Fibroblast of lung (primary cell): ENCODE measurements at regions not wholly inside any gene's neighbourhood (a gene's known extent, or its start where the extent isn't known, plus 50 kb on each side); places are given as distances from the start of the nearest gene placed in this dataset.

ENCODE experiments used
- DNase-seq, 2 donors: peaks; one replicate each; pipeline versions ENCODE4 v3.0.0 to v3.0.0-alpha.2; 2010; ENCODE audit warnings: low read depth in 2 of 2
- H2AFZ ChIP-seq: 2 replicates; pipeline ENCODE4 v1.5.1; 2012; ENCODE audit warnings: low read length, control low read depth, inconsistent platforms
- H3K27ac ChIP-seq: 2 replicates; pipeline ENCODE4 v1.5.1; 2011; ENCODE audit warnings: low read length, control low read depth; ENCODE audit not compliant: insufficient read depth
- H3K27me3 ChIP-seq: 2 replicates; pipeline ENCODE4 v1.5.1; 2011; ENCODE audit warnings: mild to moderate bottlenecking, low read length; ENCODE audit not compliant: control insufficient read depth, insufficient read depth
- H3K36me3 ChIP-seq: 2 replicates; pipeline ENCODE4 v1.5.1; 2011; ENCODE audit warnings: low read length; ENCODE audit not compliant: control insufficient read depth, insufficient read depth
- H3K4me1 ChIP-seq: 2 replicates; pipeline ENCODE4 v1.5.1; 2011; ENCODE audit warnings: low read length; ENCODE audit not compliant: control insufficient read depth, insufficient read depth; ENCODE audit errors: extremely low read depth
- H3K4me2 ChIP-seq: 2 replicates; pipeline ENCODE4 v1.5.1; 2011; ENCODE audit warnings: low read length, control low read depth; ENCODE audit not compliant: insufficient read depth; ENCODE audit errors: extremely low read depth
- H3K4me3 ChIP-seq, 4 experiments: fragments of 200-600 bp in 1 of 4; sonication (generic) in 1 of 4; replicated peaks in 1 of 4; 2 replicates each; pipeline ENCODE4 v1.5.1; 2011 to 2016; ENCODE audit warnings: low read length in 4 of 4, low read depth in 3 of 4, mild to moderate bottlenecking in 3 of 4, control low read depth in 2 of 4, inconsistent platforms in 1 of 4, mixed read lengths in 1 of 4; ENCODE audit not compliant: insufficient read depth in 1 of 4; ENCODE audit errors: control extremely low read depth in 1 of 4
- H3K79me2 ChIP-seq: 2 replicates; pipeline ENCODE4 v1.5.1; 2012; ENCODE audit warnings: mild to moderate bottlenecking, low read length, inconsistent platforms; ENCODE audit not compliant: control insufficient read depth, insufficient read depth
- H3K9ac ChIP-seq: 2 replicates; pipeline ENCODE4 v1.5.1; 2011; ENCODE audit warnings: mild to moderate bottlenecking, low read length, control low read depth; ENCODE audit not compliant: insufficient read depth
- H3K9me3 ChIP-seq: 2 replicates; pipeline ENCODE4 v1.5.1; 2012; ENCODE audit warnings: low read depth, low read length; ENCODE audit not compliant: control insufficient read depth, insufficient read depth
- H4K20me1 ChIP-seq: 2 replicates; pipeline ENCODE4 v1.5.1; 2011; ENCODE audit warnings: low read length; ENCODE audit not compliant: control insufficient read depth, insufficient read depth; ENCODE audit errors: extremely low read depth
- EZH2 ChIP-seq: IDR thresholded peaks from 2 replicates; pipeline ENCODE4 v1.5.1; 2012; ENCODE audit warnings: low read length, control low read depth, mild to moderate bottlenecking; ENCODE audit errors: missing control alignments
- TF ChIP-seq, protein P1 (sequence below), 2 donors: IDR thresholded peaks in 1 of 2; conservative IDR thresholded peaks in 1 of 2; 1 replicate in 1 of 2; 2 replicates in 1 of 2; pipeline ENCODE4 v1.5.1; 2011 to 2012; ENCODE audit warnings: low read length in 2 of 2, control low read depth in 1 of 2, inconsistent platforms in 1 of 2, low read depth in 1 of 2, mild to moderate bottlenecking in 1 of 2

- Histone ChIP-seq H3K4me1 (no peaks in the 10 kb centered on the region), H3K27ac (no peak overlapping the region), H3K4me2 (no peak overlapping the region), H3K79me2 (no peaks in the 10 kb centered on the region), H3K9me3 (no peaks in the 10 kb centered on the region), H3K4me3 (no peak overlapping the region), H3K9ac (no peak overlapping the region), H3K36me3 (no peaks in the 10 kb centered on the region), H2AFZ (no peak overlapping the region), H4K20me1 (no peaks in the 10 kb centered on the region), H3K27me3 (no peaks in the 10 kb centered on the region)
- DNase-seq = peak; percentile 58 to 67
- TF ChIP-seq, protein P1, sequence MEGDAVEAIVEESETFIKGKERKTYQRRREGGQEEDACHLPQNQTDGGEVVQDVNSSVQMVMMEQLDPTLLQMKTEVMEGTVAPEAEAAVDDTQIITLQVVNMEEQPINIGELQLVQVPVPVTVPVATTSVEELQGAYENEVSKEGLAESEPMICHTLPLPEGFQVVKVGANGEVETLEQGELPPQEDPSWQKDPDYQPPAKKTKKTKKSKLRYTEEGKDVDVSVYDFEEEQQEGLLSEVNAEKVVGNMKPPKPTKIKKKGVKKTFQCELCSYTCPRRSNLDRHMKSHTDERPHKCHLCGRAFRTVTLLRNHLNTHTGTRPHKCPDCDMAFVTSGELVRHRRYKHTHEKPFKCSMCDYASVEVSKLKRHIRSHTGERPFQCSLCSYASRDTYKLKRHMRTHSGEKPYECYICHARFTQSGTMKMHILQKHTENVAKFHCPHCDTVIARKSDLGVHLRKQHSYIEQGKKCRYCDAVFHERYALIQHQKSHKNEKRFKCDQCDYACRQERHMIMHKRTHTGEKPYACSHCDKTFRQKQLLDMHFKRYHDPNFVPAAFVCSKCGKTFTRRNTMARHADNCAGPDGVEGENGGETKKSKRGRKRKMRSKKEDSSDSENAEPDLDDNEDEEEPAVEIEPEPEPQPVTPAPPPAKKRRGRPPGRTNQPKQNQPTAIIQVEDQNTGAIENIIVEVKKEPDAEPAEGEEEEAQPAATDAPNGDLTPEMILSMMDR (conservative IDR thresholded peaks at IDR 0.05 in 1 of 2, IDR thresholded peaks at IDR 0.05 in 1 of 2; ENCODE audit: low read depth in 1 of 2, low read length in 2 of 2) = peak; percentile 66 to 80
- no peak for TF ChIP-seq EZH2
These were observed 167.9 kb upstream of the ACTBL2 start for GRCh38 chr5:57650360-57651069.

- H3K27me3 ChIP-seq = peaks cover 2% of the 10 kb centered on the region
- TF ChIP-seq EZH2 = no peak
- TF ChIP-seq, protein P1 (conservative IDR thresholded peaks at IDR 0.05 in 1 of 2, IDR thresholded peaks at IDR 0.05 in 1 of 2; ENCODE audit: low read depth in 1 of 2, low read length in 2 of 2) = no peak
- no peak overlapping the region for H3K9ac ChIP-seq
- no peak overlapping the region for H3K27ac ChIP-seq
- no peak overlapping the region for H2AFZ ChIP-seq
- no peak for DNase-seq
- H3K4me3 ChIP-seq = no peak overlapping the region
- no peaks in the 10 kb centered on the region for H3K36me3 ChIP-seq
- H3K79me2 ChIP-seq = no peaks in the 10 kb centered on the region
- no peaks in the 10 kb centered on the region for H4K20me1 ChIP-seq
- no peaks in the 10 kb centered on the region for H3K9me3 ChIP-seq
- H3K4me2 ChIP-seq = no peak overlapping the region
- no peaks in the 10 kb centered on the region for H3K4me1 ChIP-seq
These were observed 160.1 kb upstream of the ACTBL2 start for GRCh38 chr5:57642698-57643097.

GRCh38 chr5:57642066-57642465 lies 159.5 kb upstream of the ACTBL2 start:
- Histone ChIP-seq H3K36me3 (no peaks in the 10 kb centered on the region), H2AFZ (no peak overlapping the region), H3K9ac (no peak overlapping the region), H3K79me2 (no peaks in the 10 kb centered on the region), H3K9me3 (no peaks in the 10 kb centered on the region), H3K27ac (no peak overlapping the region), H3K27me3 (peaks cover 2% of the 10 kb centered on the region), H3K4me3 (no peak overlapping the region), H4K20me1 (no peaks in the 10 kb centered on the region), H3K4me1 (no peaks in the 10 kb centered on the region), H3K4me2 (no peak overlapping the region)
- DNase-seq = no peak
- TF ChIP-seq, protein P1 (conservative IDR thresholded peaks at IDR 0.05 in 1 of 2, IDR thresholded peaks at IDR 0.05 in 1 of 2; ENCODE audit: low read depth in 1 of 2, low read length in 2 of 2) = no peak
- TF ChIP-seq EZH2 = no peak
